HG03196 (cell line): ENCODE measurements at regions not wholly inside any gene's neighbourhood (a gene's known extent, or its start where the extent isn't known, plus 50 kb on each side); places are given as distances from the start of the nearest gene placed in this dataset.

Experiments
- ATAC-seq: cut with Tn5 transposase; IDR thresholded peaks from one replicate; pipeline ENCODE4 v1.9.1; 2021; ENCODE audit not compliant: unreplicated experiment

DNA sequence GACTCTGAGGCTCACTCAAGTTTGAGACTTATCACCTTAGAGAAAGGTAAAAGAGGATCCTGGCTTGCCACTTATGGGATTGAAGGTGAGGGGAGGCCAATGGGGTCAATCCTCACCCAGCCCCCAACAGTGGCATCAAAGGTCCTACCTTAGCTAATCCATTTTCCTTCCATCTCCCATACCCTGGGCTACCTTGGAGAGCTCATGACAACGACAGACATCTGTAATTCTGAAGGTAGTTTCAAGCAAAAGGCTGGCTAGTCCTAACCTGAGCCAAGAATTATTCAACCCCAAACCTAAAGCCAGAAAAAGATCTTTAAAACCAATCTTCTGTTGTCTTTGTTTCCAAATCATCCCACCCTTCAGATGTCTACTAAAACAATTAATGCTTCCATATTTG lies 179.2 kb upstream of the GHITM start:
- ATAC-seq: no peak

DNA sequence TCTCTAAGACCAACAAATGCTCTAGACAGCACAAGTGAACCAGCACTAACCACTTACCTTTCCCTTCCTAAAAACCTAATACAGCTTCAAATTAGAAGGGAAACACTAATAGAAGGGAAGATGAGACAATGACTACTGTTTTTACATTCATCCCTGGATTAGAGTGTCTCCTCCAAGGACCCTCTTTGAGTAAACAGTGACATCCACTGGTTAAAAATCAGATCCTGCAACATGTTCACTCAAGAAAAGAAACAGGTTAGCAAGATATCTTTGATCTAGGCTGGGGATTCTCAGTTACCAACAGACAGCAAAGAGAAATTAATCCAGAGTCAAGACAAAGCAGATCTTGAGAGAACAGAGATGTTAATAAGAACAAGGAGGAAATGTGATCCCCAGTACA lies 177.7 kb upstream of the GHITM start:
- ATAC-seq: no peak

DNA sequence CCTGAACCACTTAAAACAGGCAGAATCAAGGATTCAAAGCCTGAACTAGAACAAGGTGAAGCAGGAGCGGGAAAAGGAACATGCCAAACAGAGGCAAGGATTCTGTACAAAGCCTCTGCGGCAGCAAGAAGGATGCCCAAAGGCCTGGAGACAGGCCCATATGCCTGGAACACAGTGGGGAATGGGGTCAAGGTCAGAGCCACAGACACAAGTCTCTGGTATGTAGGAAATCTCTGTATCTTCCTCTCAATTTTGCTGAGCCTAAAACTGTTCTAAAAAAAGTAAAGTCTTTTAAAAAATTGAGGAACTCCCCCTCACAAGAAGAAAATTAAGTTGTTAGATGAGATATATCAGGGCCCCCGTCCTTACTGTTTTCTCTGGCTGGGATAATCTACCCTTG lies 175.9 kb upstream of the GHITM start:
- ATAC-seq: no peak

DNA sequence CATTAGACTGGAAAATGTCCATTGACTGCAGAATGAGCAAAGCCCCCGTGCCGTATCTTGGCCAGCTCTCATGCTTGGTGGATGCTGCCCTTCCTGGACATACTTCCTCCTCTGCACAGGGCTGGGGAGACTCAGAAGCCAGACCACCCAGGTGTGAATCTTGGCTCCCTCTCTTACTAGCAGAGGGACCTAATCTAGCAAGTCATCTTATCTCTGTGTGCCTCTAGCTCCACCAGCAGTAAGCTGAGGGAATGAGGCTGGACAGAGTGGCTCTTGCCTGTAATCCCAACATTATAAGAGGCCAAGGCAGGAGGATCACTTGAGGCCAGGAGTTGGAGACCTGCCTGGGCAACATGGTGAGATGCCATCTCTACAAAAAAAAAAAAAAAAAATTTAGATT lies 173.8 kb upstream of the GHITM start:
- no peak for ATAC-seq

DNA sequence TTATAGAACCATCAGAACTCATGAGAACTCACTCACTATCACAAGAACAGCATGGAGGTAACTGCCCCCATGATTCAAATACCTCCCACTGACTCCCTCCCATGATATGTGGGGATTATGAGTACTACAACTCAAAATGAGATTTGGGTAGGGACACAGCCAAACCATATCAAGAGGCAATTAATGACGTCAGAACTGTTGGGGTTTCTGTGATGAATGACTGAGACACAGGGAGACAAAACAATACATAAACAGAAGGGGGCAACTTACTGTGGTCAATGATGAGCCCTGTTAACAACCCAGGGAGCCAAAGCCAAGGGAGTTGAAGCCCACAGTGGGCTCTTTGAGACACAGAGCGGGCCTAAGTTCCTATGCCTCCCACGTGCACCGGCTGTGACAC lies 171.3 kb upstream of the GHITM start:
- ATAC-seq: no peak

DNA sequence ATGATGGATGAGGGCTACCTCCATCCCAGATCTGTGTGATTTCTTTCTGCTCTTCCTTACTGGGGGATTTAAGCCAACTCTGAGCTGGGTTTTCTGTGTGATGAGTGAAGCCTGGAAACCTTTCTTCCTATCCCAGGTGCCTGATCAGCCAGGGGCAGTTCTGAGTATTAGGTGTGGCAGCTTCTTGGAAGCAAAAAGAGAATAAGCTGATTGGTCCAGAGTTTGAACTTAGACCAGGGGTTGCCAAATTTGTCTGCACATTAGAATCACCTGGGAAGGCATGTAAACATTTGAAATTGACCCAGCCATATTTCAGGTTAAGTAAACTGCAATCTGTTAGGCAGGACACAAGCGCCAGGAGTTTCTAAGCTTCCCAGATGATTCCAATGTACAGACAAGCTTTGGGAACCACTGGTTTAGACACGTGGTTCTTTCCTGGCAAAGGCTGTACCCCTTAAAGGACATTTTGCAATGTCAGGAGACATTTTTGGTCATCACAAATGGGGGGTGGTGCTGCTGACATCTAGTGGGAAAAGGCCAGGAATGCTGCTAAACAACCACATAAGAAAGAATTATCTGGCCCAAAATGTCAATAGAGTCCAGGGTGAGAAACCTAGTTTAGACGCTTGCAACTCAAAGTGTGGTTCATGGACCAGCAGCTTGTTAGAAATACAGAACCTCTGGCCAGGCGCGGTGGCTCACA lies 160.5 kb upstream of the GHITM start:
- ATAC-seq: no peak

DNA sequence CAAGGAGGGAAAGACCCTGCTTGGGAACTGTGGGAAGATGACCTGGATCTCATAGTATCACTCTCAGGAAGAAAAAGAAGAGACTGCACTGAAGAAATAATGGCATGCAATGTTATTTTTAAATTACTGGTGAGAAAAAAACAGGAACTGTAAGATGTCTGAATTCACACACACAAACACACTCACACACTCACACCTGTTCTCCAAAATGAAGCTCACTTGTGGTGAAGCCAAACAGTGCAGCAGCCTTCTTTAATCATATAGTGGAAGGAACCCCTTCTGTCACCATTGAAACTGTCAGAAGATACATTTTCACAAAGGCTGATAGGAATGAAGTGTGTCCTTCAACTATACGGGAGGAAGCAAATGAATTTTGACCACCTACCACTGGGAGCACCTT lies 156.5 kb upstream of the GHITM start:
- no peak for ATAC-seq

DNA sequence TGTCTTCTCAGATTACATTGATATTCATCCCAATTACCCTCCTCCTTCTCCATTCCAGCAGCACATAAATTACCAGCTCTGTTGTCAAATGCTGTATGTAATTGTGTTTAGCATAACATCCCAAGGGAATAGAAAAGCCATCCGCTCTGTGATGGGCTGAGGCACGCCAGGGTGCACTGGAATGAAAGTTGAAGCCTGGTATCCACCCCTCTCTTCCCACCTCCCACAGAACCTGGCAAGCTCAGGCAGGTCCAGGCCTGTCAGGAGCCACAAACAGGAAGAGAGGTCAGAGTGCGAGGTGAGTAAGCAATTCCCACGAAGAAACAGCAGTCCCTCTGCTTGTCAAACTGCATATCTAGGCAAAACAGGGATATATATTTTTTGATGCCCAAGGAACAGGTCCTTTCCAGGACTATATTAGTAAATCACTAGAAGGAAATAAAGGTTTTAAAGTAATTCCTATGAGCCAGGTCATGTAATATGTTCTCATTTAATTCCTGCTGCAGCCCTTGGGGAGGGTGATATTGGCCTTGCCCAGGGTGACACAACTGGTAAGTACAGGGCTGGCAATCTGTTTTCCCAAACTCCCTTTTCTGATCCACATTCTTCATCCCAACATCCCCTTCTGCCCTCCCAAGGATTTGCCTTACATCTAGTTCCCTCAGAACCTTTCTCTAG lies 155.6 kb upstream of the GHITM start:
- ATAC-seq: no peak

DNA sequence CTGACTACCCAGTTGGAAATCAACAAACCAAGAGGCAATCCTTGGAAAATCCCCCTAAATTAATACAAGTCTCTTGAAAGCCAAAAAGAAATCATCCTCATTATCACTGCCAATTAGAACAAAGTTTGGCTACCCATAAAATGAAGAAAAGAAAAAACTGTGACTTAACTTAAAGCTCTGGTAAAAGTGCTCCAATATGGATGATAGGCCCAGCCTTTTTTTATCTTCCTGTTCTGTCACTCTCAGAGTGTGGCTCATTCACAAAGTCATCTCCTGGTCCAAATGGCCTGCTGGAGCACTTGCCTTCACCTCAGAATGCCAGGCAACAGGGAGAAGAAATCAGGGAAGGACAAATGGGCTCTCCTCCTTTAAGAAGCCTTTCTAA lies 155.1 kb upstream of the GHITM start:
- ATAC-seq: no peak

DNA sequence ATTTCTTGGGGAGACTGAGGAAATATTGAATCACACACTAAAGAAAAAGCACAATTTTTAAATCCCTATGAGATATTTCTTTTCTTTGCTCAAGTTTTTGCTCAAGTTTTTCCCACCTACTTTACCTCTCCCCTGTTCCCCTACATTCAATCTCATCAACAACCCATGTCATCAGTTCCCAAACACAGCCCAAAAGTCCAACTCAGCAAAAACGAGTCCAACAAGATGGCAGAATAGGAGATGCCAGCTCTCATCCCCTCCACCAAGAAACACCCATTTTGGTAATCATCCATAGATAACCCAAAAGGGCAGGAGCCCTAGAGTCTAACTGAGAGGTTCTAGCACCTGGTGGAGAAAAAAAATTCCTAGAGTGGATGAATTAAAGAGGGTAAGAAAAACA lies 152.5 kb upstream of the GHITM start:
- no peak for ATAC-seq

DNA sequence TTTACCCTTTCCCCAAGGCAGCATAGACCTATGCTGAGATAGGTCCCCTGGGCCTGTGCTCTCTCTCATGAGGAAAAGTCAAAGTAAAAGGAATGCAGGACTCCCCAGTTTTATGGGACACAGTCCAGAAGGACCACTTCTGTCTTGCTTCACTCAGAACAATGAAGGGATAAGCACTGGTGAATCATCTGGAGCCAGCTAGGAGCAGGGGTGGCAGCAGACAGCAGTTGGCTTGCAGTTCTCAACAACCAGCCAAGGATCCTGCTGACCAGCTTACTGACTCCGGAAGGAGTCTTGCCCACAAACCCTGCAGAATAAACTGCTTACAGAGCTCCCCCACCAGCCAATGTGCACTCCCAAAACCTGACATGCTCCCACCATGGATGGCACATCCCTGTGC lies 152.1 kb upstream of the GHITM start:
- ATAC-seq: no peak

DNA sequence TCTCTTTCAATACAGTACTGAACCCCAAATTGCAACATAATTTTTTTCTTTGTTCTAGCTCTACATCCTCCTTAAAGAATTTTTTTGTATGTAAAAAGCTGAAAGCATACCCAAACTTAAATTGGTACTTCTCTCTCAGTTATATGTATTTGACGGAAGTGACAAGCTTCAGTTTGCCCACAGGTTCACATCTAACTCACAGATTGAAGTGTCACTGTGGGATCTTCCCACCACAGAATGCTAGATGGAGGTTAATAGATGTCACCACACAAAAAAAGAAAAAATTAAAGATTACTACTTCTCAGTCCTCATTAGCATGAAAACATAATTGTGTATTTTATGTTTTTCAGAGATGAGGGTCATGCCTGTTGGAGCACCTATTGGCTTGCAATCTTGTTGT lies 150.9 kb upstream of the GHITM start:
- no peak for ATAC-seq

DNA sequence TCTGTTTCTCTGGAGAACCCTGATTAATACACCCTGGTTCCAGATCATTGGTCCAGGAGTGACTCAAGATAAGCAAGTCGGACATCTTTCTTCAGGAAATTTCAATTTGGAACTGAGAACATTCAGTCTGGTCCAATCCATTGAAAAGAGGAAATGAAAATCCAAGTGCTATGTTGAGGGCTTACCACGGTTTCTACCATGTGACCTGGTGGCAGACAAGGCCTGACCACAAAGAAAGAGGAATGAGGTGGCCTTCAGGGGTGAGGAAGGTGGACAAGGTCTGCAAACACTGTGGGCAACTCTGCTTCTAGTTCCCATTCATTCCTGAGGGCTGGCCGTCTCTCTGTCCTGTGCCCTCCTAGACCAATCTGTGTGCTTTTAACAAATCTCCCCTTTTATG lies 149.2 kb upstream of the GHITM start:
- ATAC-seq: peak; percentile 91

DNA sequence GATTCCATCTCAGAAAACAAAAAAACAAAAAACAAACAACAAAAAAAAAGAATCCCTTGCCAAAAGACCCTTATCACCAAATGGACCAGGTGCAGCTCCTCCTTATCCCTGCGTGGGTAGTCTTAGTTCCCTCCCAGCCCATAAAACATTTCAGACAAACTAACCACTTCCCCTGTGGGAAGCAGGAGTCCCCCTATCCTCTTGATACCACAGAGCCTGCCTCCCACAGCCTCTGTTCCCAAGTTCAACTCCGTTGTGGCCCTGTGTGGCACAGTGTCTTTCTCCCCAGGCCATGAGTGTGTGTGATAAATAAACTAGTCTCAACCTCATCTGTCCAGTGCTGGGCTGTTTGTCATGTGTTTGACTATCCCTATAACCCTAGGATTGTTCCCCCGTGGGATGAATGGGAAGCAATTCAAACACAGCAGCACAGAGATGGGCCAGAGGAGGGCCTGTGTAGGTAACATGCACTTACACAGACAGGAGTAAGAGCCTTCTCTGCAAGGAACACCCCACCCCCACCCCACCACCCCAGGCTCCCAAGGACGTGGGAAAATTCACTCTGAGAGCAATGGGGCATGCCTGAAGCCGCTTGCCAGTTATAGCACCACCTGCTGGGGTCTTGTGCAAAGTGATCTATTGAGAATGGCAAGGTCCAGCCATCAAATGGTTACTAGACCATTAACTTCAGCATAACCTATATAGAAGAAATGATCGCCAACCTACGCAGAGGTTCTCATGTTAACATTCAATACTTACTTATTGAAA lies 147.1 kb upstream of the GHITM start:
- no peak for ATAC-seq

DNA sequence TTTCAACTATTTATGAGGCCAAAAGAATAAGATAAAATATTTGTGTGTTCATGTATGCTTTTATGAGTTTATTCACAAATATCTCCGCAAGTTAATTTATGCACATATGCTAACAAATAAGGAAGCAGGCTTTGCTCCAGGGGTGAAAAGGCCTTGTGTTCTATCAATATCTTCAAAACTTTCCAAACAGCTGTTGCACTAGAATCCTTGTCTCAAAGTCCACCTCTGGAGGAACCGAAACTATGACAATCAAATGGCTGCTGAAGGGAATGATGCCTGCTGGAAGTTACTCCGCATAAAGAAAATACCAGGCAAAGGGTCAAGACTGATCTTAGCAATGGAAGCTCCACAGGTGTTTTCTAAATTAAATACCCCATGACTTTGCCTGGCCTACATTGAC lies 145.0 kb upstream of the GHITM start:
- ATAC-seq: no peak

DNA sequence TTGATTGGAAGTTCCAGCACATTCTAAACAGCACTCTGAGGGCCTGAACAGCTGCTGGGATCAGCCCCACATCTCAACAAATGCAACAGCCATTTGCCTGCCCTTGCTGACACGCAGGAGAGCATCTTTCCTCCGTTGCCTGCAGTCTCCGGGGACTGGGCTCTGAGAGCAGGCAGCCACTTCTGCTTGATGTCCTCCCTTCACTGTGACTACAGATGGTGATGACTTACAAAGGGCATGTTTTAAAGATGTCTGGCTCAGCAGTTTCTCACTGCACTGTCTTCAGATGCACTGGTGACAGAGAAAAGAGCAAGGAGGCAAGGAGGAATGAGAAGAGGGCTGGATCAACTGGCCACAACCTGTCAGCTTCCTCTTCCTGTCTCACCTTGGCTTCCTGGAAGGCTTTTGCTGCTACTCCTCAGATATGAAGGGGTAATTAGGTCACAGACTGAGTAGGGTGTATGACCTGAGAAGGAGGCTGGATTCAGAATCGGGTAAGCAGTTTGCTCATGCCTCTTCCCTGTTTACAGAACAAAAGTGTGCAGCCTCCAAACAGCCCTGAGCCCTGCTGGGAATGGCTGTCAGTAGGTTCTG lies 143.5 kb upstream of the GHITM start:
- ATAC-seq: no peak

DNA sequence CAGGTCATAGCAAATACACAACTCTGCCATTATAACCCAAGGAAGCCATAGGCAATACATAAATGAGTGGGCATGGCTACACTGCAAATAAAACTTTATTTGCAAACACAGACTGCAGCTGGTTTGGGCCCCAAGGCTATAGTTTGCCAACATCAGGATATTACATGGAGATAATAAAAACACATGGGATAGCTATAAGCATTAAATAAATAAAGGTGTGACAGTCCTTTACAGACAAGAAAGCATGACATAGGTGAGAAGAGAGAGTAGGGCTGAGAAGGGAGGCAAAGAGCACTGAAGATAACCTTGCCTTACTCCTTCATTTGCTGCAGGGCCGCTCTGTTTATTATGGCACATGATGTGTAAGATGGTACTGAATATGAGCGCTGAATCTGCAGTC lies 135.1 kb upstream of the GHITM start:
- no peak for ATAC-seq

DNA sequence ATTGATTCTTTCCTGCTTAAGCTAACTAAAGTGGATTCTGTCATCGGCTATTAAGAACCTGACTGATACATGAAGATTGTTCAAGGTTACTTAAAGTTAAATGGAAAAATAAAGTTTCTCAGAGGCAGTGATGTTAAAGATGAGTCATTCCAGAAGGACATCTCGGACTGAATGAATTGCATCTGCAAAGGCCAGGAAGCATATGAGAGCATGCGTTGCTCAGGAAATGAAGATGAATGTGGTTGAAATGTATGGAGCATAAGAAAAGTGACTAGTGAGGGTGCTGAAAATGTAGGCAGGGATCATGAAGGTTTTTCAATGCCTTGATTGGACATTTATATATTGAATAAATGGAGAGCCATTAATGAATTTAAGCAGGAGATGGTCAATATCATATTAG lies 133.9 kb upstream of the GHITM start:
- ATAC-seq: no peak

DNA sequence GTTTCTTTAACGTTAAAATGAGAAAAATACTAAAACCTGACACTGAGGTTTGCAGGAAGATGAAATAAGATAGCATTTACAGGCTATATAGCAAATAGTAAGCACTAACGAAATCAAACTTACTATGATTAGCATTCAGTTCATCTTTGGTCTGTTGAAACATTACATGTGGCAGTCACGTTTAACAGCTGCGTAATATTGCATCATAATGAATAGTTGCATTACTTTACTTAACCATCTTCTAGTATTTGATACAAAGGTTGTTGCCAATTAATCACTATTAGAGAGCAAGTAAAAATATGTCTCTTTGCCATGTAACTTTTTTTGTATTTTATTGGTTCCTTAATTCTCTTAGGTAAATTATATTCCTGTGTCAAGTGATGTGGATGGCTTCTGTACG lies 131.8 kb upstream of the GHITM start:
- ATAC-seq: no peak

DNA sequence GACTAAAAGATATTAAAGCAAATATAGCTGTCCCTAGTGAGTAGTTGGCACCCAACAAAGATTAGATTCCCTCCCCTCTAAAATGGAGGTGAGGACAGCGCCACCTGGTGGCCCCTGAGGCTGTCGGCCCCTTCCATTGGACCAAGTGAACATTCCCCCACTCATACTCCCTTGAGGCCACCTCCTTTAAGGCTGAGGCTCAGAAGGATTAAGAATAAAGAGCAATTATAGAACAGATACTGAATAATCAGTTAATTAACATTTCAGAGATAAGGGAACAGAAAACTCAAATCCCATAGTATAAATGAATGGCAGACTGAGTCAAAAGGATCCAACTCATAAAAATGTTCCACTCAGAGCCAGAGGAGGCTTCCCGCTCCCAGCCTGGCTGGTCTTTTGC lies 130.4 kb upstream of the GHITM start:
- ATAC-seq: no peak

DNA sequence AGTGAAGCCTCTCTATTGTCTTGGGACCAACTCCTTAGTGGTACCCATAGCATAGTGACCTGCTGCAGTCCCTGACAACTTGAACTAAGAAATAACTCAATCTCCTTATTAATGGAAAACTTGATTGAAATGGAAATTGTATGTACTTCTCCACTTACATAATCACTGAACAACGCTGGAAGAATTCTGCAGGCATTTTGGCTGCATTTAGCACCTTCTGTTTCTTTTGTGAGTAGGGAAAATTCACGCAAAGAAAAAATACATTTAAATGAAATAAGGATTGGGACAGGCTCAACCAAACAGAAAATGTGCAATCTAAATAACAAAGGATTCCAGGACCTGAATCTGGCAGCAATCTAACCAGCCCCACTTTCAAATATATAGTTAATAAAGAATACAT lies 126.9 kb upstream of the GHITM start:
- no peak for ATAC-seq
